ENCODE measurements at regions not wholly inside any gene's neighbourhood (a gene's known extent, or its start where the extent isn't known, plus 50 kb on each side); places are given as distances from the start of the nearest gene placed in this dataset.

DNA sequence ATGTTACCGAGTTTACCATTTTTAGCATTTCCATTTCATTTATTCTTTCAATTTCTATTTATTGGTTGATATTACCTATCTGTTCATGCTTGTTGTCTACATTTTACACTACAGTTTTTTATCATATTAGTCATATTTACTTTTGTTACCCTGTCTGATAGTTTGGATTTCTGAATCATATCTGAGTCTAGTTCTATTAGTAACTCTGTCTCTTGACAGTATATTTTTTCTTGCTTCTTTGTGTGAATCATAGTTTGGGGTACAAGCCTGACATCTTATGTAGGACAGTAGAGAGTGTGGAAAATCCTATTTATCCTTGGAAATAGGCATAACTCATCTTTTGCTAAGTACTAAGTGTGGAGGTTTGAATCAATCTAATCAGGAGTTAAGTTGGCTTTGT is 263.9 kb upstream of the SESN3 start:
- Histone ChIP-seq H3K27ac (no peak overlapping the region), H3K27me3 (no peaks in the 10 kb centered on the region), H3K4me3 (no peak overlapping the region), H3K4me1 (peaks cover 0 to 17% (median 0%) of the 10 kb centered on the region in 9 donors), H3K9me3 (peaks cover 0 to 40% (median 17%) of the 10 kb centered on the region in 11 donors), H3K36me3 (no peaks in the 10 kb centered on the region)
- TF ChIP-seq, protein P1, sequence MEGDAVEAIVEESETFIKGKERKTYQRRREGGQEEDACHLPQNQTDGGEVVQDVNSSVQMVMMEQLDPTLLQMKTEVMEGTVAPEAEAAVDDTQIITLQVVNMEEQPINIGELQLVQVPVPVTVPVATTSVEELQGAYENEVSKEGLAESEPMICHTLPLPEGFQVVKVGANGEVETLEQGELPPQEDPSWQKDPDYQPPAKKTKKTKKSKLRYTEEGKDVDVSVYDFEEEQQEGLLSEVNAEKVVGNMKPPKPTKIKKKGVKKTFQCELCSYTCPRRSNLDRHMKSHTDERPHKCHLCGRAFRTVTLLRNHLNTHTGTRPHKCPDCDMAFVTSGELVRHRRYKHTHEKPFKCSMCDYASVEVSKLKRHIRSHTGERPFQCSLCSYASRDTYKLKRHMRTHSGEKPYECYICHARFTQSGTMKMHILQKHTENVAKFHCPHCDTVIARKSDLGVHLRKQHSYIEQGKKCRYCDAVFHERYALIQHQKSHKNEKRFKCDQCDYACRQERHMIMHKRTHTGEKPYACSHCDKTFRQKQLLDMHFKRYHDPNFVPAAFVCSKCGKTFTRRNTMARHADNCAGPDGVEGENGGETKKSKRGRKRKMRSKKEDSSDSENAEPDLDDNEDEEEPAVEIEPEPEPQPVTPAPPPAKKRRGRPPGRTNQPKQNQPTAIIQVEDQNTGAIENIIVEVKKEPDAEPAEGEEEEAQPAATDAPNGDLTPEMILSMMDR (IDR thresholded peaks at IDR 0.05) = no peak
- WGBS, 2 donors = 99 to 100% methylated on average over 1 of the region's 1 CpG
- no peak for ATAC-seq
- no peak for DNase-seq
- intact Hi-C loops (cut with DNase I) = no loop called here

GRCh38 chr11:95494167-95494566 is 263.2 kb upstream of the SESN3 start:
- no peaks in the 10 kb centered on the region for H3K27me3 ChIP-seq
- 97% methylated on average over 4 of the region's 4 CpGs for WGBS, 2 donors
- no peak overlapping the region for H3K4me3 ChIP-seq
- H3K4me1 ChIP-seq = peaks cover 0 to 17% (median 0%) of the 10 kb centered on the region in 9 donors
- intact Hi-C loops (cut with DNase I) = no loop called here
- DNase-seq (no peak), ATAC-seq (no peak)
- no peak overlapping the region for H3K27ac ChIP-seq
- no peaks in the 10 kb centered on the region for H3K36me3 ChIP-seq
- H3K9me3 ChIP-seq = peaks cover 0 to 41% (median 17%) of the 10 kb centered on the region in 11 donors
- TF ChIP-seq, protein P1 (IDR thresholded peaks at IDR 0.05) = no peak

DNA sequence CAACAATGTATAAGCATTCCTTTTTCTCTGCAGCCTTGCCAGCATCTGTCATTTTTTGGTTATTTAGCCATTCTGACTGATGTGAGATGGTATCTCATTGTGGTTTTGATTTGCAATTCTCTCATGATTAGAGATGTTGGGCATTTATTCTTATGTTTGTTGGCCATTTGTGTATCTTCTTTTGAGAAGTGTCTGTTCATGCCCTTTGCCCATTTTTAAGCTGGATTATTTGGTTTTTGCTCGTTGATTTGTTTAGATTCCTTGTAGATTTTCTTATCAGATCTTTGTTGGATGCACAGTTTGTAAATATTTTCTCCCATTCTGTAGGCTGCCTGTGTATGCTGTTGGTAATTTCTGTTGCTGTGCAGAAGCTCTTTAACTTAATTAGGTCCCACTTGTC is 259.6 kb upstream of the SESN3 start:
- H3K27me3 ChIP-seq = no peaks in the 10 kb centered on the region
- peaks cover 0 to 4% (median 0%) of the 10 kb centered on the region in 9 donors for H3K4me1 ChIP-seq
- peaks cover 0 to 41% (median 17%) of the 10 kb centered on the region in 11 donors for H3K9me3 ChIP-seq
- TF ChIP-seq, protein P1 (IDR thresholded peaks at IDR 0.05) = no peak
- WGBS, 2 donors = 66 to 68% methylated on average over 1 of the region's 1 CpG
- ATAC-seq (no peak), DNase-seq (no peak)
- H3K27ac ChIP-seq = no peak overlapping the region
- intact Hi-C loops (cut with DNase I) = no loop called here
- H3K36me3 ChIP-seq = no peaks in the 10 kb centered on the region
- no peak overlapping the region for H3K4me3 ChIP-seq

DNA sequence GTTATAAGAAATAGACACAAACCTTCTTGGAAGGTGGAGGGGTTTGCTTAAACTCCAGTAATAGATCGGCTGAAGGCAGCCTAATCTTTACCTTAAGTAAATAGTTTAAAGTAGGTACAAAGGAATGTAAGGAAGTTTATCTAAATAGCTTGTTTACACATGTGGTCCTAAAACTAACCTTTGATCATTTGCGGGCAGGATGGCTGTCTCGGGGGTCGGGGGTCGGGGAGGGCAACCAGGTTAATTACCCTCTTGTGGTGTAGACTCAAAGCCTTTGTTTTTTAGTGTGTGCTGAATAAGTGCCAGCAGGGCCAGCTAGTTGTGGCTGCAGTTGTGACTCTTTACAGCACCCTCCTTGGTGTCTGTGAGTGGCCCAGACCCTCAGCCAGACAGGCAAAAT is 256.9 kb upstream of the SESN3 start:
- WGBS, 2 donors = 34 to 42% methylated on average over 5 of the region's 5 CpGs
- DNase-seq = no peak
- no peak for ATAC-seq
- TF ChIP-seq, protein P1 (IDR thresholded peaks at IDR 0.05) = no peak
- H3K4me3 ChIP-seq = no peak overlapping the region
- peaks cover 0 to 22% (median 0%) of the 10 kb centered on the region in 11 donors for H3K9me3 ChIP-seq
- H3K36me3 ChIP-seq = no peaks in the 10 kb centered on the region
- no peak overlapping the region for H3K27ac ChIP-seq
- H3K27me3 ChIP-seq = no peaks in the 10 kb centered on the region
- no peaks in the 10 kb centered on the region for H3K4me1 ChIP-seq
- intact Hi-C loops (cut with DNase I) = no loop called here
